ENCODE measurements at regions not wholly inside any gene's neighbourhood (a gene's known extent, or its start where the extent isn't known, plus 50 kb on each side); places are given as distances from the start of the nearest gene placed in this dataset.

DNA sequence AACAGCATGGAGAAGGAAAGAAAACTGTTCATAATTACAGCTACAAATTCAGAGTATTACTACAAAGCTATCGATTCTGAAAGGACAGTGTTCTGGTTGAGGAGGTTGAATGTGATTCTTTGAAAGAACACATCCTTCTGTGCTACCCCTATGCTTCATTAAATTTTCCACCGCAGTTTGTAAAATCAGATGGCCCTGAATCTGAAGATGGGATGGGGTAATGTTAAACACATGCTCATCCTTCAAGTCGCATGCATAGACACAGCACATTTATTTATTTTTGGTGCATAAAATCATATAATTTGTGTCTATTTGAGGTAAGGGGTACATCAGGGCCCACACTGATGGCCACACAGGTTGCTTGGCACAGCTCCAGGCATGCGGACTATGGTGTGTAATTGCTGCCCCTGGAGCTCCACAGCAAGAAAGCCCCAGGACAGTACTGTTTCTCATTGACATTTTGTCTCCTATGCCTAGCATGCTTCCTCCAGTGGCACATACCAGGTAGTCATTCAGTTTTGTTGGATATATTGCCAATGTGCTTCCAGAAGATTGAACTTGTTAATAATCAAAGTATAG lies 238.8 kb upstream of the TANK start:
- DNase-seq, result no peak

DNA sequence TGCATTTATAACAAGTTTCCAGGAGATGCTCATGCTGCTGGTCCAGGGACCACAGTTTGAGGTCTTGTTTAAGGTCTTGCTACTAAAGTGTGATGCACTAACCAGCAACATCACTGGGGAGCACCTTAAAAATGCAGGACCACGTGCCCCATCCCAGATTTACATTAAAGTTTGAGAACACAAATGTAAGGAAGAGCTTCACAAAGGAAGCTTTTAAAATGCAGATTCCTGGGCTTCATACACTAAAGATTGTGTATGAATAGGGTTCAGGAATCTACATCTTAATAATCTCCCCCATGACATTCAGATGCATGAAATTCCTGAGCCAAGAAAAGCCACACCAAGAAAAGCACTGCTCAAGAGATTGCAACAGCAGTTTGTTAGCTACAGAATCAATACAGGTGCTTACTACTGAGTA lies 235.3 kb upstream of the TANK start:
- no peak for DNase-seq

DNA sequence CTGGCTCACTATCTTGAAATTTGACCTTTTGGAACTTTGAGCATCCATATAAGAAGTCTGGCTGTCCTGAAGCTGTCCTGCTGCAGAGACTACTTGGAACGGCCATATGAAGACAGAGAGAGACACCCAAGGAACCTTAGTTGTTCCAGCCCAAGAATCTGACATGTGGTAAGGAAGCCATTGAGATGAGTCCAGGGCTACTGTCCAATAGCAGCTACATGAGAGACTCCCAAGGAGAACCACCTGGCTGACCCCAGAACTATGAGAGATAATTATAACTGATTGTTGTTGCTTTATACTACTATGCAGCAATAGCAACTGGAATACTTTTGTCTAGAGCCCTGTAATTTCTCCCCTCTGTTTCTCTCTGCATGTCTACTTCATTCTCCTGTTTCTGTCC lies 234.3 kb upstream of the TANK start:
- no peak for DNase-seq

DNA sequence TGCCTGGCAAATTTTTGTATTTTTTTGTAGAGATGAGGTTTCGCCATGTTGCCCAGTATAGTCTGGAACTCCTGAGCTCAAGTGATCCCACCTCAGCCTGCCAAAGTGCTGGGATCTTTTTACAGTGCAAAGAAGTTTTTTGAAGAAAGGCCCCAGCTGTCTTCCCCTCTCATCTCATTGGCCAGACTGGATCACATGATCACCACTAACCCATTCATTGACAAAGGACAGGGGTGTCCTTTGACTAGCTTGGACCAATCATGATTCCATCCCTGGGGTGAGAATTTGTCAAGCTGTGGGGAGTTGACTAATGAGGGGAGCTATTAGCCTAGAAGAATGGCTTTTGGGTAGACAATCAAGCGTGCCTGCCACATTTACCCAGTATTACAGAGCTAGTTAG lies 232.9 kb upstream of the TANK start:
- no peak for DNase-seq

DNA sequence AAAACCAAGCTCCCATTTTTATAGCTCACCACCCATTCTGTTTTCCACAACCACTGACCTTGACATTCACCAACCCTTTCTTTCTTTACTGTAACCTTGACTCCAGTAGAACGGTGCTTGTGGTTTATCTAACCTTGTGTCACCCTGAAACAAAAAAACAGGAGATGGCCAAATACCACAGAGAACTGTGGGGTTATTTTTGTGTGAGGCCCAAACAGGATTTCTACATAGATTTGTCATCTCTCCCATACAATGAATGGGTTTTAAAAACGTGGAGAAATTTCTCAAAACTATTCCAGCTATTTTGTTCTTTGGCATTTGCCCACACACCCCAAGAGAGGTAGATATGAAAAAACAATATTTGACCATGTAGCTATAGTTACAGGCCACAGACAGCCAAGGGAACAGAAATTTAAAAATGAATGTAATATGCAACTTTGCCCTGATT lies 231.3 kb upstream of the TANK start:
- no peak for DNase-seq

DNA sequence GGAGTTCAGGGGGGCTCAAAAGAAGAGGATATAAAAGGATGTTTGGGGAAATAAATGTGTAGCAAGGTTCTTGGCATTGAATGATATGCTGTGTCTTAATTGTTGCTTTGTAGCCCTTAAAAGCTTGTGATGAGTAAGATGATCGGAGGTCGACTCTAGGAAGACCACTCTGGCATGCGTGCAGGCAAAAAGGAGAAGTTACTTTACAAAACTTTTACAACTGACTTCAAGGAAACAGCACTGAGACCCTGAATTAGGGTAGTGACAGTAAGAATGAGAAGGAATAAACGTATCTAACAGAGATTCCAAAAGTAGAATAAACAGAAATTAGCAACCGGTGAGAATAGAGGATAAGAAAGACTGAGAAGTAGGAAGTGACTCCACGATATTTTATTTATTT lies 228.7 kb upstream of the TANK start:
- DNase-seq, result no peak

DNA sequence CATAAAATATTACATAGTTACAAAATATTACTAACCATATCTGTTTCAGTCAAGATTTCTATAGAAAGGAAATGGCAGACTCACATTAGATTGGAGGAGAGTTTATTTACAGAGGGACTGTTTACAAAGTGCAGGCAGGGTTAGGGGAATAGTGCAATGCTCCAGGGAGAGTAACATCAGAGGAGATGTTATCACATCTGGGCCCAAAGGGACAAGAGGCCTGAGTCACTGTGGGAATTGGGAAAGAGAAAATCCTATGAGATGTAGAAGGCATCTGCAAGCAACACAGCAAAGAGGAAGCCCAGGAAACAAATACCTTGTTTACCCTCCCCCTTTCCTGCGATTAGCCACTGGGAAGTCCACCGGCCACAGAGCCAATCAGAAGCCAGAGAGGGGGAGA lies 227.3 kb upstream of the TANK start:
- DNase-seq, result no peak

DNA sequence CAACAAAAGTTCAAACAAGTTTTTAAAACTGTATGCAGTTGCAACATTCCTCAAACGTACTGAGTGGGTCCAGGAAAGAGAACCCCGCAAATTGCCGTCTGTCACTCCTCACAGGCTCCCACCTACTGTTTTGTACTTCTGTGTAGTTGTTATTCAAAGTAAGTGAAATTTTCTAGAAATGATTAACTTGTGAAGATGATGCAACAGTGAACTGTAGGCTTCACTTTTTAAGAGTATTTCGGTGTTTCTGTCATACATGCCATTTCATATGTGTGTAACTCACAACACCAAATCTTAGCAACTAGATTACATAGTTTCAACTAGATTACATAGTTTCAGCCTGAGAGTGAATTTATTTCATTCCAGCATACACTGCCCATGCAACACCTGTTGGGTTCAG lies 226.0 kb upstream of the TANK start:
- no peak for DNase-seq

DNA sequence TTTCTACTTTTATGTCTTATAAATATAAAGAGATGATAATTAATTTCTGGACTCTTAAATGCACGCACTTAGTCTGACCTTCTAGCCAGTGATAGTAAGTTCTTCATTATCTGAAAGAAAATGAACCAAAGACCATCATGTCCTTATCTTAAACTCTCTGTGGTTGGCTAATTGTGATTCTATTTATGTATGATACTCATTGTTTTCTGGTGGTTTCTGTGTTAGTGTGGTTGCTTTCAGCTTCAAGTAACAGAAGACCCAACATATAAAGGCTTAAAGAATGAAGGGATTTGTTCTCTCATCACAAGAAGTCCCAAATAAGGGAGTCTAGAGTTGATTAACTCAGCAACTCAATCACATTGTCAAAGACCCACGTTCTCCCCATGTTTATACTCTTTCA lies 225.2 kb upstream of the TANK start:
- no peak for DNase-seq

DNA sequence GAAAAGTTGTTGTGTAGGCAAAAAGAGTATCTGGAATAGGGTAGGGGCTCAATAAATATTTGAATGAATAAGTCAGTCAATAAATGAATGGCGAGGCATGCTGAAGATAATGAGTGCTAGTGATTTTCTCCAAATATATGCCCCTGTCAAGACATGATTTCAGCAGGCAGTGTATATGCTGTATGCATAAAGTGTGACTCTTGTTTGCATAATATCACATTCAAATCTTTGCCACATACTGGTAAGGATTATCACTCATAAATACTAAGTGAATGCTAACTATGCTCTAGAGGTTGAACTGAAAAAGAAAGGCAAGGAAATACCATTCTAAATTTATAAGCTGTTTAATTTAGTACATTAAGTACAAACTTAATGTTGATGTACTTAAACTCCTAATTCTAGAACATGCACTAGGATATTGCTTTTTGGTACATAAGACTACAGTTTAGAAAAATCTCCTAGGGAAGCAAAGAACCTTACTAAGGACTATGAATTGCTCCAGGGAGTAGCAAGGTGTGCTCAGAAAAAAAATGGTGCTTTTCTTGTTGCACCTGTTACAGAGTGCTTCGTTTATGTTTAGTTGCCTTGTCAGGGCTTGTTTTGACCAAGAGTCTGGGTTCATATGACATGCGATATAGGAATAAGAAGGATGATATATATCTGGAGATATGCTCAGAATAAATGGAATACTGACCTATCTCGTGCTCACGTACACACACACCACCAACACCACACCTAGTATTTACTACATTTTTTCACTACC lies 224.0 kb upstream of the TANK start:
- no peak for DNase-seq

DNA sequence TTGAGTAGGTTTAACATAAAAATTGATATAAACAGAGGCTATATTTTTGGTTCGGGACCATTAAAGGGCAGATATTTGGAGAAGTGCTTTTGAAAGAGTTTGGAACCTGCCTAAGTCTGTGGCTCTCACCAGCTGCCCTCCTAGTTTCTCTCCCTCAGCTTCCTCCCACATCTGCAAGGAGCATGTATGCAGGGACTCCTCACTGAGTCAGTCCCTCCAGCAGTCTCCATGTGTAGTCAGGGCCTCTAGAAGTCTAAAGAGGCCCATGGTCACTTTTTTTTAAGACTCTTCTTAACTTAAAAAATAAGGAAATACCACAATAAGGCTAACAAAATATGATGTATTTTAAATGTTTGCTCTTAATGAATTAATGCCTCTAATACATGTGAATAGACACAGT lies 220.0 kb upstream of the TANK start:
- no peak for DNase-seq

DNA sequence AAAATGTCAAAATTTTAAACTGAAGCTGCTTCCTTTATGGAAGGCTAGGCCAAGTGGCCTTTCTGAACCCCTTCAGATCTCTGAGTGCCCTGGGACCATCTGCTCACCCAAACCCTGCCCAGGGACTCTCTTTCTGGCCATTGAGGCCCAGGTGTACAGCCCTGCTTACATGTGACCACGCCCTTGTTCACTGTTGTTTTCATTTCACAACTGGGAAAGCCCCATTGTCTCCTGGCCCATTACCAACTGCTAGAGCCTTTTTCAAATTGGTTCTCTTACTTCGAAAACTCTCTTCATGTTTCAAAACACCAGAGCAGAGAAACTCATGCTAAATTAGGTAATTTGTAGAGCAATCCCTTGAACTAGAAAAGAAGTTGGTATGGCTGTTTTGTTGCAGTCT lies 219.5 kb upstream of the TANK start:
- DNase-seq, result no peak

DNA sequence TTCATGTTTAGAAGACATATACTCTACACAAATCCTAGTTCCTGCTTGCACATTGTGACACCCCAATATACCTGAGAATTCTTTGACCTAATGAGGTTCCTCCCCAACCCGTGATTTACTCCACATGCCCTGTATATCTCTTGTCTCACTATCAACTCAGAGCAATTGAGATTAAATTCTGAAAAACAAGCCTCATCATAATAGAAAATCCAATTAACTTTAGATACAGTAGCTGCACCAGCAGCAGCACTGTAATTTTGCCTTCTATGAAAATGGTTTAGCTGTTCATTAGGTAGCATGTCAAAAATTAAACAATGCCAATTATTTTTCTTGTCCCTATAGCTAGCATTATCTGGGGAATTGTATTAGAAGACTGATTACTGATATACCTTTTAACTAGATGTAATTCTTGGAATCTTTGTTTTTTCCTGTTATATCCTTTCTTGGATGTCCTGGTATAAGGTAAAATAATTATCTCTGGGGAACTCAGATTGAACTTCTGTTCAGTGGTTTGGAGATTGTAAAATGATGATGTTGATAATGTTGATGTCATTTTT lies 218.9 kb upstream of the TANK start:
- DNase-seq, result no peak

DNA sequence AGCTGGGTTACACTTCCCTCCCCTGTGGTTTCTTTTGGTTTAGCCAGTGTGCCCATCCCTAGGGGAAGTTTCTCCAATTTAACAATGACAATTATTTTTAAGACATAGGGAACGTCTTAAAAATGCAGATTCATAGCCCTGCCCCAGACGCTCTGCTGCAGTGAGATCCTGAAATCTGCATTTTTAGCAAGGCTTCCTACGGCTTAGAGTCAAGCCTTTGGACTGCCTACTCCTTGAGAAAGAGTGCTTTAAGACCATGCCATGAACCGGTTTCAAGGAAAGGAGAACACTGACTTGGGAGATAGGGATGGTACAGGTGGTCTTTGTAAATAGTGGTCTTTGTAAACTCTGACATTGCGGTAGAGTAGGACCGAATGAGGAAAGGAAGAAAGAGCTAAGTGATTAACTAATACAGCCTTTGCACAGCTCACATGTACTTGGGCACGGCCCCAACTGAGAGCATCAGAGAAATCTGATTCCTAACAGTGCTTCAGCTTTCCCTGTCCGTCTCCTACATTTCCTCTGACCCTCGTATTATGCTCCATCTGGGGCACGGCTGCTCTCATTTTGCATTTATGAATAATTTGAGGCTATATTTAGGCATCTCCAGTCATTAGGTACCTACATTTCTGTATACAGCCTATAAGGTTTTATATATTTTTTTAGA lies 217.6 kb upstream of the TANK start:
- no peak for DNase-seq

DNA sequence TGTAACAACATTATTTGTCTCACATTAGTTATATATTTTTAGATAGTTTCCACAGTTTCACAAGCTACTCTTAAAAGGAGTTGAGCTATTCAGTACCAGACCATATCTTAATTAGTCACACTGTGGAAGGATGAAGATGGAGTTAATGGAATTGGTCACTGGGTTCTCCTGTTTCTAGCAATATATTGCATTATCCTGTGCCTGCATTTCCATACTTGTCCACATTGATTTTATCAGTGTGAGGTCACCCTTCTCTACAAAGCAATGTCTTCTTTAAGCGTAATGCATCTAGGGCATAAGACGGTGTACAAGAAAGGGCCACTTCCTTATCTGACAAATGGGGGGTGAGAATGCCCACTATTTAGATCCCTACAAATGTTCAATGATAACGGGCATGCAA lies 216.8 kb upstream of the TANK start:
- no peak for DNase-seq

DNA sequence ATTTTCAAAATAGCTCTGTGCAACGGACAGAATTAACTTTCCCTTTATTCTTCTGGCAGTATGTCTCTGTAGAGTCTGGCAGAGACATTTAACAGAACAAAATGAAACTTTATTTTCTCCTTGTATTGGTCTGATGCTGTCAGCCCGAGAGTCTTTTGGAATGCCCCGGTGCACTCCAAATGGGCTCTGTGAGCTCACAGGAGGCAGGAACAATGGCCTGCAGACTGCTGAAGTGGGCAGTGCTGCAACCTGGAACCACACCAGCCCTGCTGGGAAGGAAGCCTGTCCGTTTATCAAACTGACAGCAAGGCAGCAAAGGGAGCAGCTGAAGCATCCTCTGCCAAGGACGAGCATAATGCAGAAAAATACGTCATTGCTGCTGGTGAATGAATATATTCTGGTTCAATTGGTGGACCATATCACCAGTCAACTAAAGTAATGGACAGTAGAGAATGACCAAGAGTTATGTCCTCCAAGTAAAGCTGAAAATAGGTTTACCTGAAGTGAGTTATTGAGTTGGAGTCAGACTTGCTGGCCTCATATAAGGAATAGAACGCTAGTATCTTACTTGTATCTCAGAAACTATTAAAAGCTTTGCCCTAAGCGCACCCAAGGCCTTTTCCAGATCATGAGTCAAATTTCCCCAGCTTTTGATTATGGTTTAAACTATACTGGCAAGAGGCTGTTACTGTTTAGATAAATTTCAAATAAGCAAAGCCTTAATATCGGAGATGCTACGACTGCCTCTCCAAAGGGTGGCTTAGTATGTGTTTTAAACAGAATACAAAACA lies 207.6 kb upstream of the TANK start:
- DNase-seq, result no peak

DNA sequence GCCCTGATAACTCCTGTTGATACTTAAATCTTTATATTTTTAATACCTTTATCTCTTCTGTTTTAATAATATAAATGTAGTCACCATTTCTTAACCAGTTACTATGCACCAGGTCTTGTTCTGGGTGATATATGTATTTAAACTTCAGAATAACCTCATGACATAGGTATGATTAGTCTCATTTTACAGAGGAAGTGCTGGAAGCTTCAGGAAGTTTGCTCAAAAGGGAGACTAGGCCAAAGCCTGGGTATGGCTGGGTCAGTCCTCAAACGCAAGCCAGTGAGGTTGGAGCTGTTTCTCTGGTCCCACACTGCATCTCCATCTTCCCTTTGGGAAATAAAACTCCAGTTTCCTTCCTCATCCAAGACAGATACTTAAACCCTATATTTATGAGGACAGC lies 204.7 kb upstream of the TANK start:
- no peak for DNase-seq

DNA sequence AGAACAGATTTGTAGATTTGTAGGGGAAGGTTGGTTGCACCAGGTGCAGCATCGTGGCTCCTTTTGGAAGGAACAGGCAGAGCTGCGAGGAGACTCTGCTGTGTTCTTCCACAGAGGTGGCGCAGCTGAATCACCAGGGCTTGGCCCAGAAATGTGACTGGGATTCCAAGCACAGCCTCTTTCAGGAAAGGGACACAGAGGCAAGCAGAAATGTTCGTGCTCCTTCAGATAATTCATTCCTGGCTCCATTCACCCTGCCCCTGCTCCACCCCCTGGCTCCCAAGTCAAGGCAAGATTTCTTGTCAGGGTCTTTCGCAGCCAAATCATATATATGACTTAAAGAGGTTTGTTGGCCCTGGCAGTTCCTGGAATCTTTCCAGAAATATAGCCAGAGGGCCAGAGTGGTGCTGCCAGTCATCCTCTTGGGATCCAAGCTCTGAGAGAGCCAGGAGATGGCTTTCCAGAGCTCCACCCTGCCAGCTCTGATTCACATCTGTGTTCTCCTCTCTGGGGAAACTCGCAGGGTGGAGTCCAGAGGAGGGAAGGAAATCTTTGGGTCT lies 203.9 kb upstream of the TANK start:
- no peak for DNase-seq

DNA sequence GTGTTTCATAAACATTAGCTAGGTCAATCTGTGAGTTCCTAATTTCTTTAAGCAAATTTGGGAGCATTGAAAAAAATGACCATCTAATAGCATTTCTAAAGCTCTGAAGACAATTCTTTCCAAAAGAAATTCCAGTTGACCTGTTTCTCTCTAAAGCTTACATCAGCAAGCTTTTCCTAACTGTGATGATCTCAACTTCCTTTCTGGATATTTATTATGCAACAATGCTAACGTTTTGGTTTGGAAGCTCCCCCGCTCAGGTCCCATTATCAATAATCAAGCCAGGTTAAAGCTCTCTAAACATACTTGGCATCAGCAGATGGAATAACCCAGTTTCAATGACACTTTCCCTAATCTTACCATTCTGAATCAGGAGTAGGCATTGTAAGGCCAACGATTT lies 196.3 kb upstream of the TANK start:
- DNase-seq, result no peak

DNA sequence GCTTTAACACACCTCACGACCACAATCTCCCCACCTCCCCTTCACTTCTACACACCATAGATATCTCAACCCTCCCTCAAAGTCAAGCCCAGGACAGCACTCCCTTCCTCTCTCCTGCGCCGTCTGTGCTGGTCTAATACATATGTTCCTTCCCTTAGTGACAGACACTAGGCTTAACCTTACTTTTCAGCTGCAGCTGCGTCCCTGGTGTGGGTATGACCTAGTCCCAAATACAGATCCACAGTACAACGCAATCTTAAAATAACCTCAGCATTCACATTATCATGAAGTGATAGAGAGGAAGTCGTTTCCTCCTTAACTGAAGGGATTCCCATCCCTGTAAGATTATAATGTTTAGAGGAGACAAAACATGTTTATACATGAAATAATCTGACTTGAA lies 192.7 kb upstream of the TANK start:
- no peak for DNase-seq

DNA sequence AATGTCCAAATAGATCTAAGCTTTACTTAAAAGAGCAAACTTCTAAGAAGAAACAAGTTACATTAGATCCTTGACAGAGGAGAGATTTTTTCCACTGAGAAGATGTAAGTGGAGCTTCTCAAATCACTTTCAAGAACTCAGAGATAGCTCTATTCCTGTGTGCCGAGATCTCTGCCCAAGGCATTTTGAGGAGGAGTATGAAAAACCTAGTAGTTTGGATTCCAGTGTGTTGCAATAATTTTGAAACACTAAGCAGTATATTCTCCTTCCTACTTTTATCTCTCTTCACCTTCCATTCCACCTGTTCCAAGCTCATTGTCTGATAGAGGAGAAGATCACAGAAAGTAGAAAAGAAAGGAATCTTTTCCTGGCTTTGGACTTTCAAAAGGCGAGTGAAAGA lies 192.0 kb upstream of the TANK start:
- DNase-seq, result no peak

DNA sequence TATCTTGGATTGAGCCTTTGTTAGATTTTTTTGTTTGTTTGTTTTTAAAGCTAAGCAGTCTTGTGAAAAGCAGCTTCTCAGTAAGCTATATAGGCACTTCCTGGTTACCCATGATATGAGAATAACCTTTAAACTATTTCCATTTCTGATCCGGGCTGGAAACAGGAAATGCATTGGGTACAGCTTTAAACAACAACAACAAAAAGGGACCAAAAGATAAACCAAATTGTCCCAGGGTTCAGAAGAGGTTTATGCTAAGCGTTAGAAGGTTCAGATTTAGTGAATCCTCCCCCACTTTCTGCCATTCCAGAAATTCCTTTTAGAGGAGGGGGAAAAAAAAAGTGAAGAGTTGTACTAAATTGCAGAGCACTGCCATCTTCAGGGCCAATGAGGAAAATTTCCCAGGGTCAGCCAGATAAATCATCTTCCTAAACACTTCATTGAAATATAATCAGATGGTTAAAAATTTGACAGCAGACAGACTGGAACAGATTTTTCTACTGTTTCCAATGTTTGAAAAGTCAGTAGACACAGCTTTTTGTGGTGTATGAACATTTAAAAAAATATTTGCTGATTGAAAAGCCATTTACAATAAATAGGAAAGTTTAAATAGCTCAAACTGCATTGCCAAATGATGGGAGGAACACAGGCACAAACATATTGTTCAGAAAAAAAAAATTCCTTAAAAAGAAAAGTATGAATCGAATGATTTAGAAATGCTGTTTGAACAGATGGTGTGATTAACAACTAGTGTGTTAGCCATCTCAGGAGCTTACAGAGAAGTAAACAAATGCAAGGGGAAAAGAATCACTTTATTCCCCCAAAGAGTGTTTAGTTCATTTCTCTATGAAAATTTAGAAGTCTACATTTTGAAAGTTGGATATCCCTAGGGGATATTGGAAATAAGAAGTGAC lies 189.9 kb upstream of the TANK start:
- peak; percentile 56 for DNase-seq

Measured in suppressor macrophage treated with lipopolysaccharide for 4 hours (primary cell).